Neural crest cell (in vitro differentiated cells): ENCODE measurements at regions not wholly inside any gene's neighbourhood (a gene's known extent, or its start where the extent isn't known, plus 50 kb on each side); places are given as distances from the start of the nearest gene placed in this dataset.

Experiments
- DNase-seq: peaks from one replicate; pipeline ENCODE4 v3.0.0; 2021; ENCODE audit warnings: low read depth, mixed read lengths, low spot score
- H3K27ac Mint-ChIP-seq: one replicate; pipeline ENCODE4 v1.8.0; 2021; ENCODE audit warnings: mild to moderate bottlenecking, mixed read lengths; ENCODE audit not compliant: unreplicated experiment
- H3K27me3 Mint-ChIP-seq: 2 replicates; pipeline ENCODE4 v1.8.0; 2021; ENCODE audit warnings: low read depth, mild to moderate bottlenecking, mixed read lengths
- H3K36me3 Mint-ChIP-seq: 2 replicates; pipeline ENCODE4 v1.8.0; 2021; ENCODE audit warnings: low read depth, mild to moderate bottlenecking, mixed read lengths
- H3K4me1 Mint-ChIP-seq: 2 replicates; pipeline ENCODE4 v1.8.0; 2021; ENCODE audit warnings: mixed read lengths
- H3K4me3 Mint-ChIP-seq: one replicate; pipeline ENCODE4 v1.8.0; 2021; ENCODE audit warnings: mild to moderate bottlenecking, mixed read lengths
- H3K9me3 Mint-ChIP-seq: 2 replicates; pipeline ENCODE4 v1.8.0; 2021; ENCODE audit warnings: mixed read lengths
- TF ChIP-seq, protein P1 (sequence below): fragments of 200-600 bp; sonication (generic); conservative IDR thresholded peaks from 2 replicates; pipeline ENCODE4 v1.5.0; 2021; ENCODE audit warnings: antibody characterized with exemption, mild to moderate bottlenecking

DNA sequence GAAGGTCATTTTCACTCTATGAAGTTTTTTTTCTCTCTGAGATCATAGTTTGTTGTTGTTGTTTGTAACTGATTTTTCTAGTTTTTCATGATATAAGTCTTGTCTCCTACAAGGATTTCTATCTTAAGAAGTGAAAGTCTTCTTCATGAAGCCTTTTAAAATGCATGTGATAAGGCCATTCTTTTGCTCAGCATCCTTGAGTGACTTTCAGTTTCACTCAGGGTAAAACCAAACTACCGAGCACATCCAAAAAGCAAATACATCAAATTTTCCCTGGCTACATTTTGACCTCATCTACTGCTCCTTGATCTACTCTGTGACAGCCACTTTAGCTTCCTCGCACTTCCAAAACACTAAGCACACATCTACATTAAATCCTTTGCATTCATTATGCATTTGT, 580.7 kb downstream of the KCTD8 start:
- H3K9me3 Mint-ChIP-seq, result peaks cover 4% of the 10 kb centered on the region
- no peaks in the 10 kb centered on the region for H3K36me3 Mint-ChIP-seq
- H3K27ac Mint-ChIP-seq, result no peak overlapping the region
- H3K27me3 Mint-ChIP-seq, result no peaks in the 10 kb centered on the region
- DNase-seq, result no peak
- TF ChIP-seq, protein P1, sequence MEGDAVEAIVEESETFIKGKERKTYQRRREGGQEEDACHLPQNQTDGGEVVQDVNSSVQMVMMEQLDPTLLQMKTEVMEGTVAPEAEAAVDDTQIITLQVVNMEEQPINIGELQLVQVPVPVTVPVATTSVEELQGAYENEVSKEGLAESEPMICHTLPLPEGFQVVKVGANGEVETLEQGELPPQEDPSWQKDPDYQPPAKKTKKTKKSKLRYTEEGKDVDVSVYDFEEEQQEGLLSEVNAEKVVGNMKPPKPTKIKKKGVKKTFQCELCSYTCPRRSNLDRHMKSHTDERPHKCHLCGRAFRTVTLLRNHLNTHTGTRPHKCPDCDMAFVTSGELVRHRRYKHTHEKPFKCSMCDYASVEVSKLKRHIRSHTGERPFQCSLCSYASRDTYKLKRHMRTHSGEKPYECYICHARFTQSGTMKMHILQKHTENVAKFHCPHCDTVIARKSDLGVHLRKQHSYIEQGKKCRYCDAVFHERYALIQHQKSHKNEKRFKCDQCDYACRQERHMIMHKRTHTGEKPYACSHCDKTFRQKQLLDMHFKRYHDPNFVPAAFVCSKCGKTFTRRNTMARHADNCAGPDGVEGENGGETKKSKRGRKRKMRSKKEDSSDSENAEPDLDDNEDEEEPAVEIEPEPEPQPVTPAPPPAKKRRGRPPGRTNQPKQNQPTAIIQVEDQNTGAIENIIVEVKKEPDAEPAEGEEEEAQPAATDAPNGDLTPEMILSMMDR, result no peak
- H3K4me3 Mint-ChIP-seq, result no peak overlapping the region
- no peaks in the 10 kb centered on the region for H3K4me1 Mint-ChIP-seq

DNA sequence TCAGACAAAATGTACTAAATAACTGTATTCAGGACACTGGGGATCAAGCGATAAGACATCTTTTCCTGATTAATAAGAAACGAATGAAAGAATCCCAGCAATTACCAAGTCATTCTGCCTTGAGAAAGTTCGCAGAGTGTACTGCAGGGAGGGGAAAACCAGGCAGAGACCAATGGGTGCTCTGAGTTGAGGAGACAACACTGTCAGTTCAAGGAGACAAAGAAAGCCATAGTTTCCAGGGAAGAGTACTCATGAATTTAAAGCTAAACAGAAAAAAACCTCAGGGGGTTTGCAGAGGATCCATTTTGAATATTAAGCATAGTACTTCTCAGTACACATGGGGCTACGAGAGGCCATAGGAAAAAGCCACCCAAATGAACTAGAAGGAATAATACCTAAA, 573.0 kb downstream of the KCTD8 start:
- H3K36me3 Mint-ChIP-seq, result no peaks in the 10 kb centered on the region
- peak overlapping the region; percentile 48 for H3K27ac Mint-ChIP-seq
- H3K9me3 Mint-ChIP-seq, result peaks cover 3% of the 10 kb centered on the region
- no peak for DNase-seq
- peaks cover 6% of the 10 kb centered on the region for H3K4me1 Mint-ChIP-seq
- no peak overlapping the region for H3K4me3 Mint-ChIP-seq
- TF ChIP-seq, protein P1, result no peak
- H3K27me3 Mint-ChIP-seq, result no peaks in the 10 kb centered on the region

DNA sequence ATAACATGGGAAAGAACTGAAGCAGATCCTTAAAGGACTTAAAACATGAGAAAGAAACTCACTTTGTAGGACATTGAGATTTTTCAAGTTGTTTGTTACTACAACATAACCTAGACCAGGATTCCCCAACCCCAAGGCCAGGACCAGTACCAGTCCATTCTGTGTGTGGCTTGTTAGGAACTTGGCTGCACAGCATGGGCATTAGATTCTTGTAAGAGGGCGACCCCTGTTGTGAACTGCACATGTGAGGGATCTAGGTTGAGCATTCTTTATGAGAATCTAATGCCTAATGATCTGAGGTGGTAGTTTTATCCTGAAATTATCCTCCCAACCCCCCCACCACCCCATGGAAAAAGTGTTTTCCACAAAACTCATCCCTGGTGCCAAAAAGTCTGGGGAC, 566.1 kb downstream of the KCTD8 start:
- Mint-ChIP-seq H3K27me3 (no peaks in the 10 kb centered on the region), H3K4me3 (no peak overlapping the region), H3K36me3 (no peaks in the 10 kb centered on the region), H3K4me1 (no peaks in the 10 kb centered on the region), H3K9me3 (no peaks in the 10 kb centered on the region), H3K27ac (no peak overlapping the region)
- TF ChIP-seq, protein P1, result no peak
- no peak for DNase-seq

DNA sequence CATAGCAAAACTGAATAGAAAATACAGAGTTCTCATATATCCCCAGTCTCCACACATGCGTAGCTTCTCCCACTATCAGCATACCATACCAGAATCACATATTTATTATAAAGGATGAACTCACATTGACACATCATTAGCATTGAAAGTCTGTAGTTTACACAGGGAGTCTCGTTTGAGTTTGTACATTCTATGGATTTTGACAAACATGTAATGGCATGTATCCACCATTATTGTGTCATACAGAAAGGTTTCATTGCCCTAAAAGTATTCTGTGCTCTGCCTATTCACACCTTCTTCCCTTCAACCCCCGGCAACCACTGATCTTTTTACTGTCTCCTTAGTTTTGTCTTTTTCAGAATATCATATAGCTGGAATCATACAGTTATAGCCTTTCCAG, 562.4 kb downstream of the KCTD8 start:
- H3K4me1 Mint-ChIP-seq, result no peaks in the 10 kb centered on the region
- no peak overlapping the region for H3K27ac Mint-ChIP-seq
- TF ChIP-seq, protein P1, result no peak
- H3K36me3 Mint-ChIP-seq, result no peaks in the 10 kb centered on the region
- no peak for DNase-seq
- no peaks in the 10 kb centered on the region for H3K27me3 Mint-ChIP-seq
- no peaks in the 10 kb centered on the region for H3K9me3 Mint-ChIP-seq
- H3K4me3 Mint-ChIP-seq, result no peak overlapping the region

DNA sequence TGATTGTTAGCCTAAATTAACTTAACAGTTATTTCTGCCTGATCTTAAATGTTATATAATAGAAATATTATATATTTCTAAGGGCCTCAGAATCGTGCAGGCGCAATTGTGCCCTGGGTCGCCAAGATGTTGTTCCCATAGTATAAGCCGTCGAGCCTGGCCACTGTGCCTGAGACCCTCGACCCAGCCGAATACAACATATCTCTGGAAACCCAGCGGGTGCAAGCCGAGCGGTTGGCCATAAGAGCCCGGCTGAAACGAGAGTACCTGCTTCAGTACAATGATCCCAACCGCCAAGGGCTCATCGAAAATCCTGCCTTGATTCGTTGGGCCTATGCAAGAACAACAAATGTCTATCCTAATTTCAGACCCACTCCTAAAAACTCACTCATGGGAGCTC, 549.8 kb downstream of the KCTD8 start:
- no peaks in the 10 kb centered on the region for H3K36me3 Mint-ChIP-seq
- DNase-seq, result no peak
- H3K27me3 Mint-ChIP-seq, result peaks cover 3% of the 10 kb centered on the region
- no peaks in the 10 kb centered on the region for H3K9me3 Mint-ChIP-seq
- H3K4me3 Mint-ChIP-seq, result no peak overlapping the region
- no peak overlapping the region for H3K27ac Mint-ChIP-seq
- TF ChIP-seq, protein P1, result no peak
- no peaks in the 10 kb centered on the region for H3K4me1 Mint-ChIP-seq

- no peak for DNase-seq
- TF ChIP-seq, protein P1, result no peak
- Mint-ChIP-seq H3K27me3 (no peaks in the 10 kb centered on the region), H3K9me3 (no peaks in the 10 kb centered on the region), H3K27ac (no peak overlapping the region), H3K36me3 (no peaks in the 10 kb centered on the region), H3K4me1 (no peaks in the 10 kb centered on the region), H3K4me3 (no peak overlapping the region)
Observed at GRCh38 chr4:43903456-43903855, 545.2 kb downstream of the KCTD8 start.
